Neural progenitor cell (in vitro differentiated cells): ENCODE measurements at regions not wholly inside any gene's neighbourhood (a gene's known extent, or its start where the extent isn't known, plus 50 kb on each side); places are given as distances from the start of the nearest gene placed in this dataset.

Experiments used
- DNase-seq: peaks from one replicate; pipeline ENCODE4 v3.0.0-alpha.2; 2016; ENCODE audit warnings: low spot score
- H2AFZ ChIP-seq: fragments of 200-600 bp; sonication (generic); replicated peaks from 2 replicates; pipeline ENCODE4 v1.6.1; 2016; ENCODE audit warnings: antibody characterized with exemption
- H3F3A ChIP-seq: fragments of 200-600 bp; sonication (generic); 2 replicates; pipeline ENCODE4 v1.6.1; 2016; ENCODE audit warnings: antibody characterized with exemption, low read depth
- H3K27ac ChIP-seq: fragments of 200-600 bp; sonication (generic); 2 replicates; pipeline ENCODE4 v1.5.1; 2016; ENCODE audit warnings: mild to moderate bottlenecking
- H3K27me3 ChIP-seq: fragments of 200-600 bp; sonication (generic); 2 replicates; pipeline ENCODE4 v1.6.1; 2016; ENCODE audit warnings: mild to moderate bottlenecking, moderate library complexity
- H3K36me3 ChIP-seq: fragments of 200-600 bp; sonication (generic); 2 replicates; pipeline ENCODE4 v1.5.1; 2016
- H3K4me1 ChIP-seq: fragments of 200-600 bp; sonication (generic); 2 replicates; pipeline ENCODE4 v1.6.1; 2016; ENCODE audit warnings: mixed run types
- H3K4me2 ChIP-seq: fragments of 200-600 bp; sonication (generic); 2 replicates; pipeline ENCODE4 v1.6.1; 2016
- H3K4me3 ChIP-seq: fragments of 200-600 bp; sonication (generic); 2 replicates; pipeline ENCODE4 v1.5.1; 2016
- H3K79me2 ChIP-seq: fragments of 200-600 bp; sonication (generic); 2 replicates; pipeline ENCODE4 v1.6.1; 2016; ENCODE audit warnings: low read depth
- H3K9ac ChIP-seq: fragments of 200-600 bp; sonication (generic); 2 replicates; pipeline ENCODE4 v1.6.1; 2016
- H3K9me3 ChIP-seq: fragments of 200-600 bp; sonication (generic); 2 replicates; pipeline ENCODE4 v1.5.1; 2016; ENCODE audit warnings: low read depth
- H4K20me1 ChIP-seq: fragments of 200-600 bp; sonication (generic); 2 replicates; pipeline ENCODE4 v1.6.1; 2016; ENCODE audit warnings: low read depth
- H3K27ac Mint-ChIP-seq: 3 replicates; pipeline ENCODE4 v1.8.0; 2021; ENCODE audit warnings: mixed read lengths
- H3K27me3 Mint-ChIP-seq: 2 replicates; pipeline ENCODE4 v1.8.0; 2022; ENCODE audit warnings: low read depth, mild to moderate bottlenecking, inconsistent platforms, moderate library complexity, mixed read lengths; ENCODE audit not compliant: insufficient read depth
- H3K36me3 Mint-ChIP-seq: 3 replicates; pipeline ENCODE4 v1.8.0; 2021; ENCODE audit warnings: mixed read lengths
- H3K4me1 Mint-ChIP-seq: 3 replicates; pipeline ENCODE4 v1.8.0; 2021; ENCODE audit warnings: mixed read lengths
- H3K4me3 Mint-ChIP-seq: 3 replicates; pipeline ENCODE4 v1.8.0; 2021; ENCODE audit warnings: mild to moderate bottlenecking, moderate library complexity, mixed read lengths
- H3K9me3 Mint-ChIP-seq: 3 replicates; pipeline ENCODE4 v1.8.0; 2020; ENCODE audit warnings: mixed read lengths
- EZH2 ChIP-seq: fragments of 200-600 bp; sonication (generic); IDR thresholded peaks from 2 replicates; pipeline ENCODE4 v1.6.1; 2017; ENCODE audit warnings: antibody characterized with exemption, mild to moderate bottlenecking, moderate library complexity
- EZH2phosphoT487 ChIP-seq: fragments of 200-600 bp; sonication (generic); IDR thresholded peaks from 2 replicates; pipeline ENCODE4 v1.6.1; 2017; ENCODE audit warnings: antibody characterized with exemption
- TF ChIP-seq, protein P1 (sequence below): fragments of 200-600 bp; sonication (generic); IDR thresholded peaks from 2 replicates; pipeline ENCODE4 v1.5.1; 2017; ENCODE audit warnings: antibody characterized with exemption, mild to moderate bottlenecking

DNA sequence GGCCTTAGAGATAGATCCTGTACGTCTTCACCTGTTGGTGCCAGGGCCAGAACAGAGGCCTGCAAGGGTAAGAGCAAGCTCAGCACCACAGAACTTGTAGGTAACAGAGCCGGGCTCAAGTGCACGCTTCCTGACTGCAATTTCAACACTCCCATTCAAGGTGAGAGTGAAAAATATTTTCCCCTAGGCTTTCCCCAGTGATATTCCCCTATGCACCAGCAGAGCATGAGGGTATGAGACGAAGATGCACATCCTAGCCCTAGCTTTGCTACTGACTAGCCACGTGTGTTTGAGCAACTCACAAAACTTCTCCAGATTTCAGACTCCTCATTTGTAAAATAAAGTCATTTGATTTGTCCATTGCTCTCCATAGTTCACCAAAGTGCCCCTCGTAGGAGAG lies 411.6 kb downstream of the ZNF521 start:
- H3K4me3 ChIP-seq: no peak overlapping the region
- H3K27me3 Mint-ChIP-seq: peaks cover under 1% of the 10 kb centered on the region
- no peaks in the 10 kb centered on the region for H3K79me2 ChIP-seq
- no peak overlapping the region for H3K4me3 Mint-ChIP-seq
- no peak overlapping the region for H3K27ac ChIP-seq
- H3K36me3 ChIP-seq: no peaks in the 10 kb centered on the region
- no peak overlapping the region for H3K4me2 ChIP-seq
- TF ChIP-seq, protein P1, sequence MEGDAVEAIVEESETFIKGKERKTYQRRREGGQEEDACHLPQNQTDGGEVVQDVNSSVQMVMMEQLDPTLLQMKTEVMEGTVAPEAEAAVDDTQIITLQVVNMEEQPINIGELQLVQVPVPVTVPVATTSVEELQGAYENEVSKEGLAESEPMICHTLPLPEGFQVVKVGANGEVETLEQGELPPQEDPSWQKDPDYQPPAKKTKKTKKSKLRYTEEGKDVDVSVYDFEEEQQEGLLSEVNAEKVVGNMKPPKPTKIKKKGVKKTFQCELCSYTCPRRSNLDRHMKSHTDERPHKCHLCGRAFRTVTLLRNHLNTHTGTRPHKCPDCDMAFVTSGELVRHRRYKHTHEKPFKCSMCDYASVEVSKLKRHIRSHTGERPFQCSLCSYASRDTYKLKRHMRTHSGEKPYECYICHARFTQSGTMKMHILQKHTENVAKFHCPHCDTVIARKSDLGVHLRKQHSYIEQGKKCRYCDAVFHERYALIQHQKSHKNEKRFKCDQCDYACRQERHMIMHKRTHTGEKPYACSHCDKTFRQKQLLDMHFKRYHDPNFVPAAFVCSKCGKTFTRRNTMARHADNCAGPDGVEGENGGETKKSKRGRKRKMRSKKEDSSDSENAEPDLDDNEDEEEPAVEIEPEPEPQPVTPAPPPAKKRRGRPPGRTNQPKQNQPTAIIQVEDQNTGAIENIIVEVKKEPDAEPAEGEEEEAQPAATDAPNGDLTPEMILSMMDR: no peak
- DNase-seq: no peak
- peaks cover 5% of the 10 kb centered on the region for H3K36me3 Mint-ChIP-seq
- H4K20me1 ChIP-seq: no peaks in the 10 kb centered on the region
- peaks cover 4% of the 10 kb centered on the region for H3K9me3 Mint-ChIP-seq
- H3K4me1 ChIP-seq: no peaks in the 10 kb centered on the region
- no peaks in the 10 kb centered on the region for H3K27me3 ChIP-seq
- no peak overlapping the region for H2AFZ ChIP-seq
- H3K9ac ChIP-seq: no peak overlapping the region
- H3F3A ChIP-seq: peaks cover 14% of the 10 kb centered on the region
- H3K9me3 ChIP-seq: no peaks in the 10 kb centered on the region
- no peak overlapping the region for H3K27ac Mint-ChIP-seq
- peaks cover 10% of the 10 kb centered on the region for H3K4me1 Mint-ChIP-seq

DNA sequence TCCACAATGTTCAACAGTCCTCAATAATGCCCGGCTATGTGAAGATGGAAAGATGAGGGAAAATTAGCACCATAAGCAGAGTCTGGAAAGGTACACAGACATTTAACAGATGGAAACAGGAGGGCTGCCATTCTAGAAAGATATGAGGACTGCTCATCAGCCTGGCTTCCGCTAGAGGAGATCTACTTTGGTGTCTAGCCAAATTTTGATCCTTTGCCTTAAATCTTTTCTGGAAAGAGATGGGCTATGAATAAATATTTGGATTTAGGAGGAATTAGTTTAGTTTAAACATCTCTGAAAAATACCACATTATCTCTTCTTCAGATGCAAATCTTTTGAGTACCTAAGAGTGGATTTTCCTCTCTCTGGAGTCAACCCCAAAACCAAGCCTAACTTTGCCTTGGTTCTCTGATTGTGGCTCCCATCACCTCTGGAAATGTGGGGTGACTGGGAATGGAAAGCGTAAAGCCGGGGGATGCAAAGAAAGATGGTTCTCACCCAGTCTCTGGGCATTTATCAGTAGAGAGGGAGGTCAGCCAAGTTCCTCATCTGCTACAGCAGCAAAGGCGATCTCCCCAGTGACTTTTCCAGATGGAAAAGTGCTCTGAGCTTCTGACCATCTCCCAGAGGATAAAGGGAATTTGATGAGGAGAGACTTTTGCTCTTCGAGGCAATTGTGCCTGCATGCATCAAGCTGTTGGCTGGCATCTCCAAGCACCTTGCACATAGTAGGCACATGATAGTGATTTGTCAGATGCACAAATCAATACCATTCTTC lies 410.6 kb downstream of the ZNF521 start:
- H3K4me1 Mint-ChIP-seq: peaks cover 3% of the 10 kb centered on the region
- no peak overlapping the region for H2AFZ ChIP-seq

DNA sequence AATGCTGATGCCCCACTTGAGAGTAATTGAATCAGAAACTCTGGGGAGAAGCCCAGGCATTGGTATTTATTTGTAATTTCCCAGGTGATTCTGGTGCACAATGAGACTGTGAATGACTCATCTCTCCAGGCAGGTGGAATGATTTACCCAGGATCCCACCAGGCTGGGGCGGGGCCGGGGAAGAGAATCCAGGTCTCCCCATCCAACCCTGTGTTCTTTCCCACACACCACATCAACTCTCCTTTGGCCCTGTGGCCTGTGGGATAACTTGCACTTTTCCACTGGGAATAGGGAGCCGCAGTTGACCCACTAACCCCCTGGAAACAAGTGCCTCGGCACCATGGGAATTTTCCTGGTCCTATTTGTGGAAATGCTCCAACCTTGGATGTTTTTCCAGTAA lies 409.8 kb downstream of the ZNF521 start:
- H3K4me1 Mint-ChIP-seq: peaks cover under 1% of the 10 kb centered on the region
- no peak overlapping the region for H3K9ac ChIP-seq
- DNase-seq: no peak
- H4K20me1 ChIP-seq: no peaks in the 10 kb centered on the region
- no peaks in the 10 kb centered on the region for H3K79me2 ChIP-seq
- H3K36me3 ChIP-seq: no peaks in the 10 kb centered on the region
- H3K27ac Mint-ChIP-seq: no peak overlapping the region
- no peak overlapping the region for H3K4me2 ChIP-seq
- H3F3A ChIP-seq: peaks cover 14% of the 10 kb centered on the region
- no peak overlapping the region for H3K27ac ChIP-seq
- no peak overlapping the region for H3K4me3 ChIP-seq
- H3K36me3 Mint-ChIP-seq: peaks cover 9% of the 10 kb centered on the region
- H3K27me3 ChIP-seq: no peaks in the 10 kb centered on the region
- H3K4me1 ChIP-seq: peaks cover 2% of the 10 kb centered on the region
- no peak for TF ChIP-seq EZH2
- TF ChIP-seq EZH2phosphoT487: no peak
- TF ChIP-seq, protein P1: no peak
- H3K9me3 ChIP-seq: no peaks in the 10 kb centered on the region
- no peak overlapping the region for H3K4me3 Mint-ChIP-seq
- H3K27me3 Mint-ChIP-seq: peaks cover 3% of the 10 kb centered on the region
- no peak overlapping the region for H2AFZ ChIP-seq
- H3K9me3 Mint-ChIP-seq: peaks cover 6% of the 10 kb centered on the region

More for the DNA sequence above, 410.6 kb downstream of the ZNF521 start:
- H3K9me3 Mint-ChIP-seq: peaks cover 6% of the 10 kb centered on the region
- peaks cover 14% of the 10 kb centered on the region for H3F3A ChIP-seq
- no peak overlapping the region for H3K4me3 ChIP-seq
- TF ChIP-seq EZH2 (no peak), EZH2phosphoT487 (no peak)
- TF ChIP-seq, protein P1: no peak
- peaks cover 9% of the 10 kb centered on the region for H3K36me3 Mint-ChIP-seq
- H3K79me2 ChIP-seq: no peaks in the 10 kb centered on the region
- no peak for DNase-seq
- no peaks in the 10 kb centered on the region for H3K4me1 ChIP-seq
- H4K20me1 ChIP-seq: no peaks in the 10 kb centered on the region
- no peak overlapping the region for H3K27ac ChIP-seq
- no peaks in the 10 kb centered on the region for H3K36me3 ChIP-seq
- peaks cover 3% of the 10 kb centered on the region for H3K27me3 Mint-ChIP-seq
- H3K9me3 ChIP-seq: no peaks in the 10 kb centered on the region
- no peak overlapping the region for H3K4me3 Mint-ChIP-seq
- no peak overlapping the region for H3K4me2 ChIP-seq
- H3K27me3 ChIP-seq: no peaks in the 10 kb centered on the region
- no peak overlapping the region for H3K27ac Mint-ChIP-seq
- no peak overlapping the region for H3K9ac ChIP-seq
